LNCaP clone FGC (cell line): ENCODE measurements at regions not wholly inside any gene's neighbourhood (a gene's known extent, or its start where the extent isn't known, plus 50 kb on each side); places are given as distances from the start of the nearest gene placed in this dataset.
A peak's percentile ranks its signal among the peaks of the same experiment; 100 is the strongest.

ENCODE experiments used
- DNase-seq: peaks from one replicate; pipeline ENCODE4 v3.0.0-alpha.2; 2011; ENCODE audit warnings: low read depth
- H3K4me3 ChIP-seq: 2 replicates; pipeline ENCODE4 v1.5.1; 2011; ENCODE audit warnings: mild to moderate bottlenecking, low read depth, low read length, control low read depth
- CTCF ChIP-seq: IDR thresholded peaks from 2 replicates; pipeline ENCODE4 v1.5.1; 2012; ENCODE audit warnings: mild to moderate bottlenecking; ENCODE audit not compliant: control insufficient read depth, insufficient read depth; ENCODE audit errors: extremely low read depth

GRCh38 chr5:82799361-82800077, 277.7 kb downstream of the TMEM167A start:
- DNase-seq: no peak
- H3K4me3 ChIP-seq: no peak overlapping the region
- no peak for TF ChIP-seq CTCF

GRCh38 chr5:82798676-82799075, 278.5 kb downstream of the TMEM167A start:
- no peak for TF ChIP-seq CTCF
- no peak overlapping the region for H3K4me3 ChIP-seq
- DNase-seq: no peak

GRCh38 chr5:82796643-82797416, 280.4 kb downstream of the TMEM167A start:
- H3K4me3 ChIP-seq: no peak overlapping the region
- DNase-seq: no peak
- TF ChIP-seq CTCF: no peak

GRCh38 chr5:82794876-82795275, 282.3 kb downstream of the TMEM167A start:
- H3K4me3 ChIP-seq: no peak overlapping the region
- no peak for TF ChIP-seq CTCF
- no peak for DNase-seq

GRCh38 chr5:82793808-82794419, 283.3 kb downstream of the TMEM167A start:
- peak; percentile 73 for TF ChIP-seq CTCF
- DNase-seq: peak; percentile 10
- H3K4me3 ChIP-seq: no peak overlapping the region

GRCh38 chr5:82792096-82792495, 285.1 kb downstream of the TMEM167A start:
- DNase-seq: no peak
- H3K4me3 ChIP-seq: no peak overlapping the region
- no peak for TF ChIP-seq CTCF
